ENCODE measurements at regions not wholly inside any gene's neighbourhood (a gene's known extent, or its start where the extent isn't known, plus 50 kb on each side); places are given as distances from the start of the nearest gene placed in this dataset.

DNA sequence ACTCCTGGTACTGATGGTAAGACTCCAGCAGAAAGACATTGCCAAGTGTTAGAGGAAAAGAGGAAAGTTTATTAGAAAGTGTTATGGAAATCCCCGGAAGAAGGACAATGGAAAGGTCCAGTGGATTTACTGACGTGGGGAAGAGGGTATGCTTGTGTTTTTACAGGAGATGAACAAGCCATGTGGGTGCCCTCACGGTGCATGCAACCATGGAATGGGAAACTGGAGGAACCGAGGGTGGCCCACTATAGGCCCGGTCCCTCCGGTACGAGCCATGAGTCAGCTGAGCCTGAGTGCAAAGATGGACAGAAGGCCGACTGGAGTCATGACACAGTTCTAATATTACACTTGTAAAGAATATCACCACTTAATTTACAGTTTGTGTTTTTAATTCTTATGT, 123.3 kb upstream of the ZCCHC13 start:
- no peak for DNase-seq
- Histone ChIP-seq H3K4me3 (no peak overlapping the region), H3K27ac (no peak overlapping the region), H3K4me1 (peaks cover 0 to 6% (median 0%) of the 10 kb centered on the region in 4 donors), H3K27me3 (no peaks in the 10 kb centered on the region), H3K9me3 (no peaks in the 10 kb centered on the region), H3K36me3 (no peaks in the 10 kb centered on the region)
- intact Hi-C loops (cut with DNase I; ENCODE audit: low total_unique reads): no loop called here
- TF ChIP-seq CTCF (IDR thresholded peaks at IDR 0.05): no peak

DNA sequence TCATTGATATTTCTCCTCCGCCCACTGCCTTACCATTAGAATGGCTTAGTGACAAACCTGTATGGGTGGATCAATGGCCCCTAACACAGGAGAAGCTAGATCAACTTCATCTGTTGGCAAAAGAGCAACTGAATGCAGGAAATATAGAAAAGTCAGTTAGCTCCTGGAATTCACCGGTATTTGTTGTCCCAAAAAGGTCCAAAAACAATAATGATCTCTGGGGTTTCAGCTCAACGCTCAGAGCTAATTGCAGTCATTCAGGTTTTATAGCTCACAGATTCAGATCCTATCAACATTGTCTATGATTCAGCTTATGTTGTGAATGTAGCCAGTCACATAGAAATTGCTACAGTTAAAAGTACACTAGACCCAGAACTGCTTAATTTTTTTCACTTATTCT, 124.0 kb upstream of the ZCCHC13 start:
- intact Hi-C loops (cut with DNase I; ENCODE audit: low total_unique reads): no loop called here
- Histone ChIP-seq H3K27me3 (no peaks in the 10 kb centered on the region), H3K4me1 (peaks cover 0 to 6% (median 0%) of the 10 kb centered on the region in 4 donors), H3K27ac (no peak overlapping the region), H3K9me3 (no peaks in the 10 kb centered on the region), H3K4me3 (no peak overlapping the region), H3K36me3 (no peaks in the 10 kb centered on the region)
- no peak for DNase-seq
- no peak for TF ChIP-seq CTCF (IDR thresholded peaks at IDR 0.05)

GRCh38 chrX:74179499-74179898, 124.5 kb upstream of the ZCCHC13 start:
- H3K4me3 ChIP-seq: no peak overlapping the region
- intact Hi-C loops (cut with DNase I; ENCODE audit: low total_unique reads): no loop called here
- no peaks in the 10 kb centered on the region for H3K9me3 ChIP-seq
- peaks cover 0 to 6% (median 0%) of the 10 kb centered on the region in 4 donors for H3K4me1 ChIP-seq
- no peak for TF ChIP-seq CTCF (IDR thresholded peaks at IDR 0.05)
- DNase-seq: no peak
- H3K36me3 ChIP-seq: no peaks in the 10 kb centered on the region
- no peak overlapping the region for H3K27ac ChIP-seq
- H3K27me3 ChIP-seq: no peaks in the 10 kb centered on the region

DNA sequence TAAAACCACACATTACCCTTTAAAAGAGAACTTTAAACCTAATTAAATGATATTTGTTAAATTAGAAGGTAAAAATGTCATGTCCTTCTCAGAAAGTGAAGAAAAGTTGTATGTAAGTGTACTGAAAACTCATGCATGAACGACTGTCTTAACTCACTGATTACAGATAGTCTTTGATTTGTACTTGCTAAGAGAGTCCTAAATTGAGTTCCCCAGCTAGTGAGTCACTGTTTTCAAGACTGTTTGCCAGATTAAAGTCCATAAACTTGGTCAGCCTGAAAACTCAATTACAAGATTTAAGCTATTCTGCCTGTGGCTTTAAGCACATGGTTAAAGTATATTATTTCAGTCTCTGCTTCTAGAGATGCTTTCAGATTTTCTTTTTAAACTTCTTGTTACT, 124.9 kb upstream of the ZCCHC13 start:
- Histone ChIP-seq H3K4me1 (peaks cover 0 to 6% (median 0%) of the 10 kb centered on the region in 4 donors), H3K9me3 (no peaks in the 10 kb centered on the region), H3K36me3 (no peaks in the 10 kb centered on the region), H3K4me3 (no peak overlapping the region), H3K27ac (no peak overlapping the region), H3K27me3 (no peaks in the 10 kb centered on the region)
- intact Hi-C loops (cut with DNase I; ENCODE audit: low total_unique reads): no loop called here
- no peak for DNase-seq
- no peak for TF ChIP-seq CTCF (IDR thresholded peaks at IDR 0.05)

DNA sequence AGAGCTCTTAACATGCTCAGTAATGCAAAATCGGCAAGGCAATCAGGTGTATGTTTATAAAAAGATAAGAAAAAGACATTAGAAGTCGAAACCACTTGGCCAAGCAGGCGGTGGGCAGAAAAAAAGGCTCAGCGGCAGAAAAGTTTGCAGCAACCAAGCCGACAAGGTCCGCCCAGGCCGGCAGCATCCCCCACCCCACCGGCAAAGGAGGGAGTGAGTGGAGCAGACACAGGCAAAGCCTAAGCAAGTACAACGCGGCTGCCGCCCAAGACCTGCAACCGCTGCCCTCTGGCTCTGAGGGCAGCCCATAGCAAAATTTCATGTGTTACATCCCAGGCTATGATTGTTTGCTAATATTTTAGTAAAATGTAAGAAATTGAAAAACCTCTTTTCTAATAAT, 125.4 kb upstream of the ZCCHC13 start:
- no peak for DNase-seq
- TF ChIP-seq CTCF (IDR thresholded peaks at IDR 0.05): no peak
- intact Hi-C loops (cut with DNase I; ENCODE audit: low total_unique reads): no loop called here
- Histone ChIP-seq H3K4me3 (no peak overlapping the region), H3K27ac (no peak overlapping the region), H3K36me3 (no peaks in the 10 kb centered on the region), H3K27me3 (no peaks in the 10 kb centered on the region), H3K9me3 (peaks cover 0 to under 1% (median 0%) of the 10 kb centered on the region in 3 donors), H3K4me1 (peaks cover 0 to 6% (median 0%) of the 10 kb centered on the region in 4 donors)

- Histone ChIP-seq H3K4me1 (no peaks in the 10 kb centered on the region), H3K27ac (no peak overlapping the region), H3K9me3 (peaks cover 0 to 31% (median 2%) of the 10 kb centered on the region in 3 donors), H3K4me3 (no peak overlapping the region), H3K27me3 (no peaks in the 10 kb centered on the region), H3K36me3 (peaks cover 0 to 10% (median 0%) of the 10 kb centered on the region in 3 donors)
- DNase-seq: no peak
- no peak for TF ChIP-seq CTCF (IDR thresholded peaks at IDR 0.05)
- intact Hi-C loops (cut with DNase I; ENCODE audit: low total_unique reads): no loop called here
These were observed 132.5 kb upstream of the ZCCHC13 start for GRCh38 chrX:74171465-74171864.
